GM19239 (cell line): ENCODE measurements at regions not wholly inside any gene's neighbourhood (a gene's known extent, or its start where the extent isn't known, plus 50 kb on each side); places are given as distances from the start of the nearest gene placed in this dataset.

Source experiments
- DNase-seq: peaks from one replicate; pipeline ENCODE4 v3.0.0; 2011; ENCODE audit warnings: low spot score; ENCODE audit not compliant: insufficient read length
- FAIRE-seq: peaks from 2 replicates; lab custom pipeline; 2011; peaks lifted over from hg19 to GRCh38; lab: Jason Lieb, UNC

DNA sequence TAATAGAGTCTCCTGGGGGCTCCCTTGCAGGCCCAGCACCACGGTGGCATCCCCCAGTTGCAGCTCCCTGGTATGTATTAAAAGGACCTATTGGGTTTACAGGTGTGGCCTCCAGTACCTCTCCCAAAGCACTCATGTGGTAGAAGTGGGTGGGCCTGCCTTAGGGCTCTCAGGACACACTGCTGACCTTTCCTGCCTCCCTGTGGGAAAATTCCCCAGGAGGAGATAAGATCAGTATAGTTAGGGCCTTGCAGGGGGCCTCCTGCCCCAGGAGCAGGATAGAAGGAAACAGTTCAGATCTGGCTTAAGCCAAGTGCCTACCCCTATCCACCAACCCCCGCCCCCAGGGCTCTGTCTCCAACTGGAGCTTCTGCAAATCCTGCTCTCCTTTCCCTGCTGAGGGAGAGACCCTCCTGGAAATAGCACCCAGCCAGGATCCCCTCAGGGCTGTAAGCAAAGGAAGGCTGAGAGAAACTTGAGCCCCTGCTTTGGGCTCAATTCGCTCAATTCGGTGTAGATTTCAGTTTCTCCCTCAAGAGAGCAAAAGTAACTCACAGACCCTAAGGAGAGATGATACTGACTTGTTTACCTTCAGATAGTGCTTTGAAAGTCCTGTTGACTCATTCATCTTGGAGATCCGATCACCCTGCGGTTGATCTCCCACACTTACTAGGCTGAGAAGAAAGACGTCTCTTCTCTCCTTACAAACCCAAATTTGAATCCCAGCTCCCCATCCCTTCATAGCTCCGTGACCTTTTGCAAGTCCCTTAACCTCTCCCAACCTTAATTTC is 130.6 kb downstream of the WDR11 start:
- DNase-seq: no peak
- FAIRE-seq: no peak

GRCh38 chr10:120982507-120982906 is 131.3 kb downstream of the WDR11 start:
- no peak for DNase-seq
- FAIRE-seq: no peak

GRCh38 chr10:120983721-120984120 is 132.6 kb downstream of the WDR11 start:
- DNase-seq: no peak
- FAIRE-seq: no peak

DNA sequence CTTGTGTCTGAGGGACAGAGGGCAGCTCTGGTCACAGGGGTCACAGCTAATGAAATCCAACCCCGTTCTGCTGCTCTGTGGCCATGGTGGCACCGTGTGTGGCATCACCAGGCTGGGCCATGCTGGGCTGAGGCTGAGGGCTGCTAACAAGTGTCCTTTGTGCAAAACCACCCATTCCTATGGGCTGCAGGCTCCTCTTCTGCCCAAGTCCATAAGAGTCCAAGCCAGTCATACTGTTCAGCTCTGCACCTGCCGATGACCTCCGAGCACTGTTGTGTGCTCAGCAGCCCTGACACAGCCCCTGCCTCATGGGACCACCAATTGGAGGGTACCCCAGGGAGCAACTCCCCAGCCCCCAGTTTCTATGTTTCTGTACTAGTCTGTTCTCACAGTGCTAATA is 133.1 kb downstream of the WDR11 start:
- no peak for DNase-seq
- FAIRE-seq: no peak

DNA sequence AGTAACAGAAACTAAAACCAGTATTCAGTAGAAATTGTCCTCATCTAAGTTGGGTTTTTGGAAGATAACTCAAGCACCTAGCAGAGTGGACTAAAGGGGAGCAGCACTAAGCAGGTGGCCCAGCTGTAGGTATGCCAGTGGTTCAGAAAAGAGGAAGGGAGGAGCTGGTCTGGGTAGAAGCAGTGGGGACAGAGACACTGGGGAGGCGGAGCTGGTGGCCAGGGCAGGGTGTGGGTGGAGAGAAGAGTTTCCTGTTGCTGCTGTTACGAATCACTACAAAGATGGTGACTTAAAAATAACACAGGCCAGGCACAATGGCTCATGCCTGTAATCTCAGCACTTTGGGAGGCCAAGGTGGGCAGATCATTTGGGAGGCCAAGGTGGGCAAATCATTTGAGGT is 136.2 kb downstream of the WDR11 start:
- FAIRE-seq: no peak
- DNase-seq: no peak

- no peak for FAIRE-seq
- DNase-seq: no peak
Measured at GRCh38 chr10:120988751-120989150, 137.6 kb downstream of the WDR11 start.

GRCh38 chr10:120989279-120989678 is 138.1 kb downstream of the WDR11 start:
- DNase-seq: no peak
- no peak for FAIRE-seq

DNA sequence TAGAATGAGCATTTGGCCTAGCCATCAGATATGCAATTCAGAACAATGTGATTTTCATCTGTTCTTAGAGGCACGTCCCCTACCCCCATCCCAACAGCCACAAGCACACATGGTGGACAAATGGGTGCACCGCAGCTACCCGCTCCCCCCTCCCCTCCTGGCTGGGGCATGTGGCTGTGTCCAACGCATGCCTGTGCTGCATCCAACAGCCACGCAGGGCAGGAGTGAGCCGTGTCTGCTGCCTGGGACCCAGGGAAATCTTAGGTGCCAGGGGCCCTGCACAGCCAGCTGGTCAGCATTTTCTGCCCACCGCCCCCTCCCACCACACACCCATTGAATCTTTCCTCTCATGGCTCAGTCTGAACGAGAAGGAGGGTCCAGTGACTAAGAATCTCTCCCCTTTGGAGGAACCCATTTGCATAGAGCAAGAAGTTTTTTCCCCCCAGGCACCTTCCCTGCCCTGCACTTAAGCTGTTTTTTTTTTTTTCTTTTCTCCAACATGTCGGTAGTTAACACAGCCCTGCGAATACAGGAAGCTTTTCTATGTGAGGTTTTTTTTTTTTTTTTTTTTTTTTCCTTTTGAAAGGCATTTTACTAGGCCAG is 138.9 kb downstream of the WDR11 start:
- DNase-seq: no peak

GRCh38 chr10:120990831-120991230 is 139.7 kb downstream of the WDR11 start:
- FAIRE-seq (no peak), DNase-seq (no peak)

More for the DNA sequence above, 138.9 kb downstream of the WDR11 start:
- FAIRE-seq: no peak

DNA sequence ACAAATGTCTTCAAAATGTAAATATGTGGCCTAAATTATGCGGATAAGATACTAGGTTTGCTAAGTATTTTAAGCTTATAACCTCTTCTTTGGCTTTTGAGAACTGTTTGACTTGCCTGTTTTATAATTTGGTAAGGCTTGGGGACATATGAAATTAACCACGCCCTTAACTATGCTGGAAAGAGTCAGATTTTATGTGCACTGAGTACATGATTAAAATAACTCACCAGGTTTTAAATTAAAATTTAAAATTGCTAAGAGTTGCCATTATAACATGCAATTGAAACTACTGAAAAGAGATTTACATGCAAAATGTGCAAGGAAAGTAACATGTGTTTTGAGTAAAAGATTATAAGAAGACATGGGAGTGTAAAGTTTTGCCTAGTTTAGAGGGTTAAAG is 141.9 kb downstream of the WDR11 start:
- no peak for FAIRE-seq
- no peak for DNase-seq

GRCh38 chr10:120995768-120996167 is 144.6 kb downstream of the WDR11 start:
- FAIRE-seq (no peak), DNase-seq (no peak)

- no peak for DNase-seq
- no peak for FAIRE-seq
Measured at GRCh38 chr10:120996456-120997034, 145.4 kb downstream of the WDR11 start.

DNA sequence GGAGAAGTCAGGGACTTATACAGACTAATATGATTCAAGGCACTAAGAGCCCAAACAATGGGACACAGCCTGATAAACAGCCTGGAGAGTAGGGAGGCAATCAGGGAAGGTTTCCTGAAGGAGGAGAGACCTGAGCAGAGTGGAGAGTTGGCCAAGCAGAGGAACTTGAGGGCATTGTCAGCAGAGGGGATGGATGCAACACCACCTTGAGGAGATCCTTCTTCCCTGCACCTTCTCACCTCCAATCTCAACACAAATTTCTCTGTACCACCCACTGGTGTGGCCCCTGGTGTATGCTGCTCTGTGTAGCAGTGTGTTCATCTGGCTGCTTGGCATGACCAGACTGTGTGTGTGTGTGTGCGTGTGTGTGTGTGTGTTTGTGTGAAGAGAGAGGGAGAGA is 146.2 kb downstream of the WDR11 start:
- DNase-seq: no peak
- FAIRE-seq: no peak

- DNase-seq (no peak), FAIRE-seq (no peak)
Measured at GRCh38 chr10:120997756-120998155, 146.6 kb downstream of the WDR11 start.

DNA sequence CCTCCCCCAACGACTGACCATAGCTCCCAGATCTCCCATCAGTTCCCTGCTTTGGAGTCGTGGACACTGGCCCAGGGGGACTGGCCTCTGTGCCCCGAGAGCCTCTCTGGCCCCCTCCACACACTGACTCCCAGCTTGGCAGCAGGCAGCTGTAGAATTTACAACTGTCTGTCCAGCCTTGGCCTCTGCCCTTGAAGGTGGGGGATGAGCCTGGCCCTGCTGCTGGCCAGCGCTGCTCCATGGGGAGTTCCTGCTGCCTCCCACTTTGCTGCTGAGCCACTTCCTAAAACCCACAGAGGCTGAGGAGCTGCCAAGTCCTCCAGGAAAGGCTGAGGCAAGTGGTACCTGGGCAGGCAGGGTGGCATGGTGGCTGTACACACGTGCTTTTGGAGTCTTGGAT is 147.1 kb downstream of the WDR11 start:
- DNase-seq (no peak), FAIRE-seq (no peak)

DNA sequence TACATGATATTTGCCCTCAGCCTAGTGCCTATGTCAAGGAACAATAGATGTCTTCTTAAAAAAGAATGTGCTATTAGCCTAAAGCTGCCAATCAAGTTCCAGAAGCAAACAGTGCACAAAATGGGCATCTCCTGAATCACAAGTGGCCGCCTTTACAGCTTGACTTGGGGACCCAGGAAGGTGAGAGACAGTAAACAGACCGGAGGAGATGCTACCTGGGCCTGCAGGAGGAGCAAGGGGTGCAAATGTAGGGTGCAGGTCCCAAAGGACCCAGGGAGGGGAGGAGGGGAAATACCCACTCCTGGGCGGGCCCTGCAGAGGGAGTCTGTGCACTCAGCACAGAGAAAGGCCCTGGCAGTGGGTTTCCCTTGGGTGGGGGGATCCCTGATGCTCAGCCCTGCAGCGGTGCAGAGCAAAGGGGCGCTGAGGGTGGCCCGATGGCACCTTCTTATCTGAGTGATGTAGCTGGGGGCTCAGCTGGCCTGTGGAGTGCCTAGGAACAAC is 147.7 kb downstream of the WDR11 start:
- DNase-seq: no peak
- no peak for FAIRE-seq

GRCh38 chr10:120999868-121000267 is 148.7 kb downstream of the WDR11 start:
- DNase-seq: no peak
- no peak for FAIRE-seq

DNA sequence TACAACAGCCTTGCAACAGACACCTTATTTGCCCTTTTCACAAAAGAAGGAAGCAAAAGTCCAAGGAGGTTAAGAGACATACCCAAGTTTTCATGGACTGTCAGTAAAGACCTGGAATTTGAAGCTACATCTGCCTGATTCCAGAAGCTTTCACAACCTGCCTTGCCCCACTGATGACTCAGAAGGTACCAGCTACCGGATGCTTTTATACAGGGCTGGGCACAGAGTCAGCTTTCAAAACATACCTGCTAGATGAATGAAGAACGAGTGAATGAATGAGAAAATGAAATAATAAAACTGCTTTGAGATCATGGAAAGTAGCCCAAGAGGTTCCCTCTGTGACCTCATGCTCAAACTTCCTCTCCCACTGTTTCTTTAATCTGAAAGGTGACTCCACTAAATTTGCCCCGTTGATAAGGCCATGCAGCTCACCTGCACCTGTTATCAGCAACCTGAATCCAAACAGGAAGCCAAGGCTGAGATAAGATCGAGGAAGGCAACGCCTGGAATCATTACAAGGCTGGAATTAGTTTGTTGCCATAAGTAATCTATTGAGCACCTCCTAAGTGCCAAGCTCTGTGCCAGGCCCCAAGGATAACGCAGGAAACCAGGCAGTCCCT is 151.5 kb downstream of the WDR11 start:
- no peak for DNase-seq
- FAIRE-seq: no peak

- no peak for FAIRE-seq
Measured at GRCh38 chr10:121005948-121006587, 154.9 kb downstream of the WDR11 start.

DNA sequence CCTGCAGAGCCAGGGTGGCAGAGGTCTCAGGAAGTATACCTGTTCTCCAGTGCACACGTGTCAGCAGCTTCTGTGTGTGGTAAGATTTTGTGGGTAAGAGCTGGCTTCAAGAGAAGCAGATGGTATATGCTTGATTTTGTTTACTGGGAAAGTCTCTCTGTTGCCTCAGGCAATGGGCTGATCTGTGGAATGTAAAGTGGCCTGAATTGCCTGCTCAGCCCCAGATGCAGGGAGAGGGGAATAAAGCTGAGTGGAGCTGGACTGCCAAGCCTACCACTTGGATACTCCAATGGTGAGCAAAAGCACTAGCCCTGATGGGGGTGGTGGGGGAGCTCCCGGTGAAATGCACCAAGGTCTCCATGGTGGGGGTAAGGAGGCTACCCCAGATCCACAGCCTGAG is 156.1 kb downstream of the WDR11 start:
- no peak for FAIRE-seq
- DNase-seq: no peak

More at GRCh38 chr10:121005948-121006587, 154.9 kb downstream of the WDR11 start:
- no peak for DNase-seq
